ENCODE measurements at regions not wholly inside any gene's neighbourhood (a gene's known extent, or its start where the extent isn't known, plus 50 kb on each side); places are given as distances from the start of the nearest gene placed in this dataset.
A peak's percentile ranks its signal among the peaks of the same experiment; 100 is the strongest.

GRCh38 chr10:105986486-105986885 lies 1178.0 kb downstream of the SORCS1 start:
- no peaks in the 10 kb centered on the region for H3K36me3 ChIP-seq (ENCODE audit: control insufficient read depth, insufficient read depth, low read length)

DNA sequence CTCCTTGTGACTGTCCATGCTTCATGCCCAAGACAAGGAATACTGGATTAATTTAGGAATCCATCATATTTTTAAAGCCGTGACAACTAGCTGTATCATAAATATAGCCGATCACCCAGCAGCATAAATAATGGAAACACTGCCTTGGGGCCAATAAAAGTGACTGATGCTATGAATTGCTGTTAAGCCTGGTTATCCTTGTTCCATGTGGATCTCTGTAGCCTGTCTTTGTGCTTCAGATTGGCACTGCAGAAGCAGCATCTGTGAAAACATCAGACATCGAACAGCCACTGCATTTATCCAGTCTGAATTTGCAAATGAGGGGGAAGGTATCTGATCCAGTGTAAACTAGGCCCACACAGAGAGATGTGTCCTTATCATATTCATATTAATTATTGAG lies 1181.8 kb downstream of the SORCS1 start:
- no peaks in the 10 kb centered on the region for H3K4me1 ChIP-seq (ENCODE audit: control insufficient read depth, insufficient read depth, low read length)
- H3K27ac ChIP-seq (ENCODE audit: low read depth, low read length), result no peak overlapping the region
- H3K4me3 ChIP-seq (ENCODE audit: low read depth, low read length), result no peak overlapping the region
- H3K27me3 ChIP-seq (ENCODE audit: control insufficient read depth, insufficient read depth, low read length), result no peaks in the 10 kb centered on the region
- peak in 2 of 6 donors; percentile 24 to 79 for DNase-seq (ENCODE audit: low read depth in 4 of 6, low spot score in 6 of 6)
- no peaks in the 10 kb centered on the region for H3K36me3 ChIP-seq (ENCODE audit: control insufficient read depth, insufficient read depth, low read length)
- WGBS (ENCODE audit: insufficient coverage), result 80% methylated on average over 2 of the region's 3 CpGs
- no peaks in the 10 kb centered on the region for H3K9me3 ChIP-seq (ENCODE audit: control insufficient read depth, insufficient read depth, low read length)

More at GRCh38 chr10:105986486-105986885, 1178.0 kb downstream of the SORCS1 start:
- Histone ChIP-seq H3K9me3 (ENCODE audit: control insufficient read depth, insufficient read depth, low read length) (no peaks in the 10 kb centered on the region), H3K27me3 (ENCODE audit: control insufficient read depth, insufficient read depth, low read length) (no peaks in the 10 kb centered on the region), H3K4me1 (ENCODE audit: control insufficient read depth, insufficient read depth, low read length) (no peaks in the 10 kb centered on the region), H3K4me3 (ENCODE audit: low read depth, low read length) (no peak overlapping the region), H3K27ac (ENCODE audit: low read depth, low read length) (no peak overlapping the region)
- WGBS (ENCODE audit: insufficient coverage), result no CpG with 5 or more reads among the region's 2 CpGs
- no peak for DNase-seq (ENCODE audit: low read depth in 4 of 6, low spot score in 6 of 6)

GRCh38 chr10:105981679-105982078 lies 1182.8 kb downstream of the SORCS1 start:
- Histone ChIP-seq H3K9me3 (ENCODE audit: control insufficient read depth, insufficient read depth, low read length) (no peaks in the 10 kb centered on the region), H3K27me3 (ENCODE audit: control insufficient read depth, insufficient read depth, low read length) (no peaks in the 10 kb centered on the region), H3K27ac (ENCODE audit: low read depth, low read length) (no peak overlapping the region), H3K4me3 (ENCODE audit: low read depth, low read length) (no peak overlapping the region), H3K4me1 (ENCODE audit: control insufficient read depth, insufficient read depth, low read length) (no peaks in the 10 kb centered on the region), H3K36me3 (ENCODE audit: control insufficient read depth, insufficient read depth, low read length) (no peaks in the 10 kb centered on the region)
- no peak for DNase-seq (ENCODE audit: low read depth in 4 of 6, low spot score in 6 of 6)
- WGBS (ENCODE audit: insufficient coverage), result 100% methylated on average over 1 of the region's 2 CpGs

GRCh38 chr10:105974803-105975456 lies 1189.6 kb downstream of the SORCS1 start:
- 76% methylated on average over 4 of the region's 7 CpGs for WGBS (ENCODE audit: insufficient coverage)
- Histone ChIP-seq H3K27me3 (ENCODE audit: control insufficient read depth, insufficient read depth, low read length) (no peaks in the 10 kb centered on the region), H3K36me3 (ENCODE audit: control insufficient read depth, insufficient read depth, low read length) (no peaks in the 10 kb centered on the region), H3K4me1 (ENCODE audit: control insufficient read depth, insufficient read depth, low read length) (peaks cover 6% of the 10 kb centered on the region), H3K4me3 (ENCODE audit: low read depth, low read length) (no peak overlapping the region), H3K9me3 (ENCODE audit: control insufficient read depth, insufficient read depth, low read length) (no peaks in the 10 kb centered on the region), H3K27ac (ENCODE audit: low read depth, low read length) (no peak overlapping the region)
- peak in 2 of 6 donors; percentile 42 to 62 for DNase-seq (ENCODE audit: low read depth in 4 of 6, low spot score in 6 of 6)

- Histone ChIP-seq H3K36me3 (ENCODE audit: control insufficient read depth, insufficient read depth, low read length) (no peaks in the 10 kb centered on the region), H3K4me3 (ENCODE audit: low read depth, low read length) (no peak overlapping the region), H3K9me3 (ENCODE audit: control insufficient read depth, insufficient read depth, low read length) (no peaks in the 10 kb centered on the region), H3K27ac (ENCODE audit: low read depth, low read length) (peak overlapping the region; percentile 44), H3K4me1 (ENCODE audit: control insufficient read depth, insufficient read depth, low read length) (peaks cover 6% of the 10 kb centered on the region), H3K27me3 (ENCODE audit: control insufficient read depth, insufficient read depth, low read length) (no peaks in the 10 kb centered on the region)
- WGBS (ENCODE audit: insufficient coverage), result no CpG with 5 or more reads among the region's 5 CpGs
- DNase-seq (ENCODE audit: low read depth in 4 of 6, low spot score in 6 of 6), result no peak
Measured at GRCh38 chr10:105973902-105974301, 1190.6 kb downstream of the SORCS1 start.

- H3K27me3 ChIP-seq (ENCODE audit: control insufficient read depth, insufficient read depth, low read length), result no peaks in the 10 kb centered on the region
- H3K4me1 ChIP-seq (ENCODE audit: control insufficient read depth, insufficient read depth, low read length), result peaks cover 6% of the 10 kb centered on the region
- WGBS (ENCODE audit: insufficient coverage), result 13% methylated on average over 3 of the region's 4 CpGs
- H3K27ac ChIP-seq (ENCODE audit: low read depth, low read length), result peak overlapping the region; percentile 44
- DNase-seq (ENCODE audit: low read depth in 4 of 6, low spot score in 6 of 6), result peak in 3 of 6 donors; percentile 48 to 94 (median 82)
- H3K36me3 ChIP-seq (ENCODE audit: control insufficient read depth, insufficient read depth, low read length), result no peaks in the 10 kb centered on the region
- H3K4me3 ChIP-seq (ENCODE audit: low read depth, low read length), result no peak overlapping the region
- H3K9me3 ChIP-seq (ENCODE audit: control insufficient read depth, insufficient read depth, low read length), result no peaks in the 10 kb centered on the region
Measured at GRCh38 chr10:105973360-105973759, 1191.1 kb downstream of the SORCS1 start.

GRCh38 chr10:105971460-105971859 lies 1193.0 kb downstream of the SORCS1 start:
- no peak for DNase-seq (ENCODE audit: low read depth in 4 of 6, low spot score in 6 of 6)
- Histone ChIP-seq H3K27ac (ENCODE audit: low read depth, low read length) (no peak overlapping the region), H3K9me3 (ENCODE audit: control insufficient read depth, insufficient read depth, low read length) (no peaks in the 10 kb centered on the region), H3K27me3 (ENCODE audit: control insufficient read depth, insufficient read depth, low read length) (no peaks in the 10 kb centered on the region), H3K36me3 (ENCODE audit: control insufficient read depth, insufficient read depth, low read length) (no peaks in the 10 kb centered on the region), H3K4me1 (ENCODE audit: control insufficient read depth, insufficient read depth, low read length) (peaks cover 6% of the 10 kb centered on the region), H3K4me3 (ENCODE audit: low read depth, low read length) (no peak overlapping the region)
- no CpG with 5 or more reads among the region's 2 CpGs for WGBS (ENCODE audit: insufficient coverage)

DNA sequence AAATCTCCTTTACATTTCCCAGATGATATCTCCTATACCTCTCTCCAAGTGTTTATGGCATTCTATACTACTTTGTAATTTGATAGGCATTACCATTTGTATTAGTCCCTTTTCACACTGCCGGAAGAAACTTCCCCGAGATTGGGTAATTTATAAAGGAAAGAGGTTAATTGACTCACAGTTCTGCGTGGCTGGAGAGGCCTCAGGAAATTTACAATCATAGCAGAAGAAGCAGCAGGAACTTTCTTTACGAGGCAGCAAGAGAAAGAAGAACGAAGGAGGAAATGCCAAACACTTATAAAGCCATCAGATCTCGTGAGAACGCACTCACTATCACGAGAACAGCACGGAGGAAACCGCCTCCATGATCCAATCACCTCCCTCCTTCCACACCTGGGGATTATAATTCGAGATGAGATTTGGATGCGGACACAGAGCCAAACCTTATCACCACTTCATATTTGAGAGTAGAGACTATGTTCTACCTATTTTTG lies 1194.6 kb downstream of the SORCS1 start:
- Histone ChIP-seq H3K36me3 (ENCODE audit: control insufficient read depth, insufficient read depth, low read length) (no peaks in the 10 kb centered on the region), H3K4me3 (ENCODE audit: low read depth, low read length) (no peak overlapping the region), H3K9me3 (ENCODE audit: control insufficient read depth, insufficient read depth, low read length) (no peaks in the 10 kb centered on the region), H3K27me3 (ENCODE audit: control insufficient read depth, insufficient read depth, low read length) (no peaks in the 10 kb centered on the region), H3K27ac (ENCODE audit: low read depth, low read length) (no peak overlapping the region), H3K4me1 (ENCODE audit: control insufficient read depth, insufficient read depth, low read length) (peaks cover 6% of the 10 kb centered on the region)
- no peak for DNase-seq (ENCODE audit: low read depth in 4 of 6, low spot score in 6 of 6)
- WGBS (ENCODE audit: insufficient coverage), result 80% methylated on average over 1 of the region's 12 CpGs

- Histone ChIP-seq H3K4me1 (ENCODE audit: control insufficient read depth, insufficient read depth, low read length) (peaks cover 6% of the 10 kb centered on the region), H3K27me3 (ENCODE audit: control insufficient read depth, insufficient read depth, low read length) (no peaks in the 10 kb centered on the region), H3K27ac (ENCODE audit: low read depth, low read length) (no peak overlapping the region), H3K36me3 (ENCODE audit: control insufficient read depth, insufficient read depth, low read length) (no peaks in the 10 kb centered on the region), H3K4me3 (ENCODE audit: low read depth, low read length) (no peak overlapping the region), H3K9me3 (ENCODE audit: control insufficient read depth, insufficient read depth, low read length) (no peaks in the 10 kb centered on the region)
- DNase-seq (ENCODE audit: low read depth in 4 of 6, low spot score in 6 of 6), result no peak
- 100% methylated on average over 1 of the region's 3 CpGs for WGBS (ENCODE audit: insufficient coverage)
Measured at GRCh38 chr10:105968666-105969065, 1195.8 kb downstream of the SORCS1 start.

DNA sequence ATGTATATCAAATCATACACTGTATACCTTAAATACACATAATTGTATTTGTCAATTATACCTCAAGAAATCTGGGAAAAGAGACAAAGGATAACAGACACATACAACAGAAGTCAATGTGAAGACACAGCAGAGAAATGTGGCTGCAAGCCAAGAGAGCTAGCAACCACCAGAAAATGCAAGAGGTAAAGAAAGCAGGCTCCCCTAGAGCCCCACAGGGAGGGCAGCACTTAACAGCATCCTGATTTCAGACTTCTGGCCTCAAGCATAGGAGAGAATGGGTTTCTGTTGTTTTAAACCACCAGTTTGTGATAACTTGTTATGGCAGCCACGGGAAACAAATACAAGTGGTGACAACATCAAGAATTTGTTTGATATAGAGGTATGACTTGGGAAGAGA lies 1197.2 kb downstream of the SORCS1 start:
- Histone ChIP-seq H3K9me3 (ENCODE audit: control insufficient read depth, insufficient read depth, low read length) (no peaks in the 10 kb centered on the region), H3K36me3 (ENCODE audit: control insufficient read depth, insufficient read depth, low read length) (no peaks in the 10 kb centered on the region), H3K4me1 (ENCODE audit: control insufficient read depth, insufficient read depth, low read length) (no peaks in the 10 kb centered on the region), H3K4me3 (ENCODE audit: low read depth, low read length) (no peak overlapping the region), H3K27me3 (ENCODE audit: control insufficient read depth, insufficient read depth, low read length) (no peaks in the 10 kb centered on the region), H3K27ac (ENCODE audit: low read depth, low read length) (no peak overlapping the region)
- WGBS (ENCODE audit: insufficient coverage), result no CpG with 5 or more reads among the region's 1 CpG
- no peak for DNase-seq (ENCODE audit: low read depth in 4 of 6, low spot score in 6 of 6)
